GM18861 (cell line): ENCODE measurements at regions not wholly inside any gene's neighbourhood (a gene's known extent, or its start where the extent isn't known, plus 50 kb on each side); places are given as distances from the start of the nearest gene placed in this dataset.
"Not testable (repeated sequence)": the region's sequence is repeated elsewhere in the genome, so short reads cannot be mapped to it uniquely, and the experiment has no call there.

Source experiments
- ATAC-seq: cut with Tn5 transposase; IDR thresholded peaks from one replicate; pipeline ENCODE4 v1.9.1; 2021; ENCODE audit not compliant: unreplicated experiment

DNA sequence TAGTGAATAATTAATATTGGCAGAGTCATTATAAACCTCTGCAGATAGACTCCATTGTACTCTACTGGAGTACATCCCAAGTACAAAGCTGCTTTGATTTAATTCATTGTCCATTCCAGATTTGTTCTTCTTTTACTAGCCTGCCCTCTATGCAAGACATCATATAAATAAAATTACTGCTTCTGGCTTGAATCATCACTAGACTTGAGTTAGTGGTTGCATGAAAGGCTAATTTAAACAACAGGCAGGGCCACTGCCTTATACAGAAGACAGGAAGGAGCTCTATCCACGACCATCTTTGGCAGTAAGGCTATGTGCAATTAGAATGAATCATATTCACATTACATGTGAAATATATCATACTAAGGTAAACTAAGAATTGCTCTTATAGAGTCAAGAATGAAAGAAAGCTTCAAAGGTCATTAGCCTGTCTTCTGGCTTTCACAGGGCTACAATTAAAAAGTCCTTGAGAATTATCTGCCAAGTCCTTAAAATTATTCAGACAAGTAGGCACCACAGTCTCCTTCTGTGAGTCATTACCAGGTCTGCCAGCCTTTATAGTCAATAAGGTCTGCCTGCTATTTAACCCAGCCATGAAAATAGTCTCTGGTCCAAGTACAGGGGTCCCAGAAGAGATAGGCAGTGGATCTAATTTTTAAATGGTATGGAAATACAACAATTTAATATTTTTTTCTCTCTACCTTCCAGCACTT lies 631.8 kb downstream of the TMTC2 start:
- no peak for ATAC-seq

DNA sequence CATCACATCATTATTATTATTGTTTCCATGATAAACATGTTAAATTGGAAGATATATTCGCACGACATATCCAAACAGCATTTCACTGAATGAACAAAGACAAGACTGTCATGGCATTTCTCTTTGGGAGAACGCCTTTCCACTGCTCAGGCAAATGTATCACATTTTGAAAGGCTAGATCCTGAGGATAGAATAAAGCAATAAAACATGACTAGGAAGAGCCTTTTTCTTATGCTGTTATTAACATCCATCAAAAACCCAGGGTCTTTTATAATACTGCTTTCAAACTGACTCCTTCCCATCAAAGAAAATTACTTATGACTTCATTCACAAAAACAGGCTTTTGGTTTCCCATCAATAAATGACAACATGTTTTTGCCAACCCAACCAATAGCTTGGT lies 630.9 kb downstream of the TMTC2 start:
- no peak for ATAC-seq

DNA sequence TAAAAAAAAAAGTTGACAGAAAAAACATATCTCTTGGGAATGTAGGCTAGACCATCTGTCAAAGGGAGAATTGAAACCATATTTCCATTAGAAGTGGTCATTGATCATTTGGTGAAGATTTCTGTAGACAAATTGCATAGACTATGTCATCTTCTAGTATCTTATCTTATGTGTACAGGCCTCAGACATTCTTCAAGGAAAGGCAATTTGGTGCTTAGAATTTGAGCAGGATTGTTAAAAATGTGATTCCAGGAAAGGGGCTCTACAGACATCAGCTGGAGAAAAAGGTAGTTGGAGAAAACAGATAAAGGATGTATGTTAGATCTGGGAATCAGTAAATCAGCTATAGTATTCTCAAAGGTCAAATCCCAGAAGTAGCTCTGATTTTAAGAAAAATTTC lies 627.1 kb downstream of the TMTC2 start:
- ATAC-seq: no peak

DNA sequence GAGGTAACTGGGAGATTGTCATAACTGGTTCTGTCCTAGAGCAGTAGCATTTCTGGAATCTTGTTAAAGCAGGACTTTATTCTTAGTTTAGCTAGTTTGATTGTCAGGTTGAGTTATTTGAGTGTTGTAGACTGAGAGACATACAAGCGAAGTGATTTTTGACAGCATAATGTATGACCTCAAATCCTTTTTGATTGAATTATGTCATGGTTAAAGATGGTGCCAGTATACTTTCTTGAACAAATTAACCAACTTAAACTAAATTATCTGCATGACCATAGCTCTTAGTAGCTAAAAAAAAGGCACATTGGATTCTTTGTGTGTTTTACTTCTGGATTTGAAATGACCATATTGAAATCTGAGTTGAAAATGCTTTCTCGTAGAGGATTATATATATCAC lies 626.6 kb downstream of the TMTC2 start:
- ATAC-seq: no peak

DNA sequence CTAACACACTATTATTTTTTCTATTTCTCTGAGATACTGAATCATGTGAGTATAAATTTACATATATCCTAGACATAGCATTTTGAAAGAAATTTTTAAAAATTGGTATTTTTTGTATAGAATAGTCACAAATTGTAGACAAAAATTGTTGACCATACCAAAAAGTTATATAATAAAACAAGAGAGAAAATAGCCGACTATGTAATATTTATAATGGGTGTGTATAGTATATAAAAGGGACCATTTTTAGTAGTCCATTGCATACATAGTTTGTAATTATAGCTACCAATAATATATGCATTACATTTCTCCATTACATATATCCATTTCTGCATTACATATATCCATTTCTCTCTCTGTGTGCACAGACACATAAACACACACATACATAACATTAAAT lies 590.2 kb downstream of the TMTC2 start:
- ATAC-seq: no peak

DNA sequence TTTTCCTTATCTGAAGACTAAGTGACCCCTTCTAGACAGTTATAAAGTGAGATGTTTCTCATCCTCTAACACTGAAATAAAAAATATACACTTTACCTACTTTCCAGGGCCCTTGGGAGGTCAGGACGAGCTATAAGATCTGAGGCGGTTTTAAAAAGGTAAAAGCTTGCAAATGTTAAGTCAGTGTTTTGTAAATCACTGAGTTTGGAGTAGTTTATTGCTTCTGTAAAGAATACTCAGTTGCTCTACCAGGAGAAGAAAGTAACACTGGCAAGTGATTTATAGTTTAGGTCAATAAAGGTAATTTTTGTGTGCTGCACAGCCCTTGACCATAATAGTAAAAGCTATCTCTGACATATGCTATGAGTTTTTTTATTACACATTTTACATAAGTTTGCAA lies 584.5 kb downstream of the TMTC2 start:
- ATAC-seq: no peak

DNA sequence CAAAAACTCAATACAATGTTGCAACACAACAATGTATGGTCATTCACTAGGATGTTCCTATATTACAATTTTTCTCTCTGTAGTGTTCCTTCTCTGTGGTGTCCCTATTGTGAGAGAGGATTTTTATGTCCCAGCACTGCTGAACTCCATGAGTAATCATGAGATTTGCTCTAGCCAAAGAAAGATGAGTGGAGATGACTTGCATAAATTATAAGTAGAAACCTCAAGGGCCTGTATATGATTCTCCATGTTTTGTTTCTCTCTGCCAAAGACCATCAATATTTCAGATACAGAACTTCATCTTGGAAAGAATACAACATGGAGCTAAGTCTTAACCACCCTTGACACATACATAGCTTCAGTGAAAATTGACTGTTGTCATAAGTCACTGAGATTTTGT lies 579.1 kb downstream of the TMTC2 start:
- ATAC-seq: no peak

DNA sequence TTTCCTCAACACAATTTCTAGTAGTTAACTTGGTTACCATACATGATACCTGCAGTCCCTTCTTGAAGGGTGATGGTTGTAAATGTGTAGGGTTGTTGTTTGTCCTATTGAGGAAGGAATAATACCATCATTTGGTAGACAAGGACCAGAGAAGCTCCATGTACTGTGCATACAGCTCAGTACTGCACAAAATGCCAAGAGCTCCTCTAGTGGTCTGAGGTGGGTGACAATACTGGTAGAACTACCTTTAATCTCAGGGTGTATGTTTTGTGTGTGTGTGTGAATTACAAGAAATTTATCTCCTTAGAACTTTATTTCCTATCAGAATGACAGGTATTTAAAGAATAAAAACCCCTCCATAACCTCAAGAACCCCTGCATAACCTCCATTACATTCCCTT lies 575.3 kb downstream of the TMTC2 start:
- ATAC-seq: no peak

DNA sequence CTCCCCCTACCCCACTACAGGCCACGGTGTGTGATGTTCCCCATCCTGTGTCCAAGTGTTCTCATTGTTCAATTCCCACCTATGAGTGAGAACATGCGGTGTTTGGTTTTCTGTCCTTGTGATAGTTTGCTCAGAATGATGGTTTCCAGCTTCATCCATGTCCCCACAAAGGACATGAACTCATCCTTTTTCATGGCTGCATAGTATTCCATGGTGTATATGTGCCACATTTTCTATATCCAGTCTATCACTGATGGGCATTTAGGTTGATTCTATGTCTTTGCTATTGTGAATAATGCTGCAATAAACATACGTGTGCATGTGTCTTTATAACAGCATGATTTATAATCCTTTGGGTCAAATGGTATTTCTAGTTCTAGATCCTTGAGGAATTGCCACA lies 573.4 kb downstream of the TMTC2 start:
- ATAC-seq: not testable (repeated sequence)

DNA sequence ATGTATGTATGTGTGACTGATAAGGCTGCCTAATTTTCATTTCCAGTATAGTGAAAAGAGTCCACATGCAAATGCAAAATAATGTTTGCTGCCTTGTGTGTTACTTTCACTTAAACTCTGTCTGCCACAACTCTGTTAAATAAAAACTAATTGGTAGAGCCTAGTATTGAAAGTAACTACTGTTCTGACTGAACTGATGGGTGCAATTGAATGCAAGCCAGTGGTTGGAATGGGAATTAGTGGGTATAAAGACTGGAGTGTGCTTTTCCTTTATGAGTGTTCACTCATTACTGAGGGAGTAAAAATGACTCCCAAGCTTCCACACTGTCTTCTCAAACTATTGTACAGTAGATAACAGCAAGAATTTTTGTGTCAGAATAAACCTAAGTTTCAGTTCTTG lies 571.0 kb downstream of the TMTC2 start:
- ATAC-seq: no peak

DNA sequence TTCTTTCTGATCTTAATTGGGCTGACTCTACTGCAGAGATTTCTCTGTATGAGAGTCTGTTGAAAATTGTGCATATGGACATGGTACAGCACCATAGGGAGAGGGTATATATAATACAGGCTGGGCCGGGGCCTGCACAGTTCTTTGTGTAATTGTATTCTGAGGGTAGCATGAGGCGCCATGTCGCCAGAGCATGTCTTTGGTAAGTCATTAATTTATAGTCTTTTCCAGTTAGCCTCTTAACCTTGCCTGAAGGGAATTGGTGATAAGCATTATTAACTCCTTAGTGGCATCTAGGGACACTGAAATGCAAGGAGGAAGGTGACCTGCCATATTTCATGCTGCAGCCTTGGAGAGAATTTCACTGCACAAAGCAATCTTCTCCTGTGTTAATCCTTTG lies 569.9 kb downstream of the TMTC2 start:
- ATAC-seq: no peak

DNA sequence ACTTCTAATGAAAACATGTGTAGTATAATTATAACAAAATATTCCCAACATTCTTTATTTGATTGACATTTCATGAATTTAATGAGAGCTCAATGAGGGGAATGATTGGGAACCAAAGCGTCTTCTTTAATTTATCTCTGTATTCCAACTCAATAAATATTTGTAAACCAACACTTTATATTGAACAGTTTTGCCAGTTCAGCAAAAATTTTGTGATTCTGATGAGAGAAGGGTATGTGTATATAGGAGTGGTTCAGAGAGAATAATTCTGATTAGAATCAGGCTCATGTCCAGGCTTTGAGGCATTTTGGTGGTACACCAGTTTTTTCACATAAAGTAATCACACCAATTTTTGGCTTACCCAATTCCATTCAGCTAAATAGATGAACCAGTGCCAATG lies 564.2 kb downstream of the TMTC2 start:
- ATAC-seq: no peak

DNA sequence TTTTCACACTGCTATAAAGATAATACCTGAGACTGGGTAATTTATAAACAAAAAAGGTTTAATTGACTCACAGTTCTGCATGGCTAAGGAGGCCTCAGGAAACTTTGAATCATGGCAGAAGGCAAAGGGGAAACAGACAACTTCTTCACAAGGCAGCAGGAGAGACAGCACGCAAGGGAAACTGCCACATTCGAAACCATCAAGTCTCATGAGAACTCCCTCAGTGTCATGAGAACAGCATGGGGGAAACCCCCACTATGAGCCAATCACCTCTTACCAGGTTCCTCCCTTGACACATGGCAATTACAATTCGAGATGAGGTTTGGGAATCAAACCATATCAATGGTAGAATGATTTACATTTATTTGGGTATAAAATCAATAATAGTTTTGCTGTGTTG lies 558.5 kb downstream of the TMTC2 start:
- ATAC-seq: no peak

DNA sequence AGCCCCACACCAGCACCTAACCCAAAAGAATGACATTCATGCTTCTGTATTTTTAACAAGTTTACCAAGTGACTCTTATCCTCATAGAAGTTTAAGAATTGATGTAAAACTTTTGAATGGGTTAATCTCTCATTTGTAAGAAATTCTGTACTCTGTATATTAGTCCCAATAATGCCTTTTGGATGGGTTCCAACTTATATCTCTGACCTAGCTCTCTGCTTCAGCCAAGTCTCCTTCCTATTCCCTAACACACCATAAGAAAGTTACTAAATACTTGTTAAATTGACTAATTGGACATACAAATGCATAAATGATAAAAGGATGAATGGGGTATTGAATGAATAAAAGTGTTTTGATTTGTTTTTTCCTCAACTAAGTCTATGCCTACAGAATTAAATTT lies 557.3 kb downstream of the TMTC2 start:
- no peak for ATAC-seq

DNA sequence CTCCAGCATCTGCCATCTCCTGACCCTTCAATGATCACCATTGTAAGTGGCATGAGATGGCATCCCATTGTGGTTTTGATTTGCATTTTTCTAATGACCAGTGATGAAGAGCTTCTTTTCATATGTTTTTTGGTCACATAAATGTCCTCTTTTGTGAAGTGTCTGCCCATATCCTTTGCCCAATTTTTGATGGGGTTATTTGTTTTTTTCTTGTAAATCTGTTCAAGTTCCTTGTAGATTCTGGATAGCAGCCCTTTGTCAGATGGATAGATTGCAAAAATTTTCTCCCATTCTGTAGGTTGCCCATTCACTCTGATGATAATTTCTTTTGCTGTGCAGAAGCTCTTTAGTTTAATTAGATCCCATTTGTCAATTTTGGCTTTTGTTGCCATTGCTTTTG lies 547.3 kb downstream of the TMTC2 start:
- not testable (repeated sequence) for ATAC-seq

DNA sequence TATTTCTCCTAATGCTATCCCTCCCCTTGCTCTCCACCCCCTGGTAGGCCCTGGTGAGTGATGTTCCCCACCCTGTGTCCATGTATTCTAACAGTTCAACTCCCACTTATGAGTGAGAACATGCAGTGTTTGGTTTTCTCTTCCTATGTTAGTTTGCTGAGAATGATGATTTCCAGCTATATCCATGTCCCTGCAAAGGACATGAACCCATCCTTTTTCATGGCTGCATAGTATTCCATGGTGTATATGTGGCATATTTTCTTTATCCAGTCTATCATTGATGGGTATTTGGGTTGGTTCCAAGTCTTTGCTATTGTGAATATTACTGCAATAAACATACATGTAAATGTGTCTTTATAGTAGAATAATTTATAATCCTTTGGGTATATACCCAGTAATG lies 540.3 kb downstream of the TMTC2 start:
- ATAC-seq: not testable (repeated sequence)

DNA sequence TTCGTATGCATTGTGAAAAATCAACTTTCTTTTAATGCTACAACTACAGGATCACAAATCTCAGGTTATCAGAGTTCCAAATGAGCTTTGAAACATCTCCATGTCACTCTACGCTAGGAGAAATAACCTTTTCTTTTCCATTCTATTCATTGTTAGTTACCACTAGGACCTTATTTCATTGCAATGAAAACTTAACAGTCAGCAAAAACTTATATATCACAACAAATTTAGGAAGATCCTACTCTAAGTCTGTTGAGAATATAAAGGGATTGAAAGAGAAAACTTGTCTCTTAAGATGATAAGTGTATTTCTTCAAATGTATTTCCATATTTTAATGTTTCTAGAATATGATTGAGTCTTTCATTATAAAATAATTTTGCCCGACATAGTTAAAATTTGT lies 539.1 kb downstream of the TMTC2 start:
- ATAC-seq: no peak

DNA sequence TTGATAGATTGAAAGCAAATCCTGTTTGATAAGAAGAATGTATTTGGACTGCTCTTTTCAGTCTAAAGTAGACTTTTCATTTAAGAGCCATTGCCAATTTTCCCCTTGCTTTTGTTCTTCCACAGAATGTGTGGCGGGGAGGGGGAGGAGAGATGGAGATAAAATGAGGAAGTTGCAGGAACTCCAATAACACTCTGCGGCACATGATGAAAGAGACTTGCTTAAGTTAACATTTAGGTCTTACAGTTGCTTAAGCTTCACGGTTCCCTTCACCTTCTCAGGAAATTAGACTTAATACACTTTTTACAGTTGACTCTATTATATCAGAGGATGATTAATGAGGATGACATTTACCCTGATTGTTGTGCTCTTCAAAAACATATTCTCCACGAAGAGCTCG lies 537.3 kb downstream of the TMTC2 start:
- no peak for ATAC-seq

DNA sequence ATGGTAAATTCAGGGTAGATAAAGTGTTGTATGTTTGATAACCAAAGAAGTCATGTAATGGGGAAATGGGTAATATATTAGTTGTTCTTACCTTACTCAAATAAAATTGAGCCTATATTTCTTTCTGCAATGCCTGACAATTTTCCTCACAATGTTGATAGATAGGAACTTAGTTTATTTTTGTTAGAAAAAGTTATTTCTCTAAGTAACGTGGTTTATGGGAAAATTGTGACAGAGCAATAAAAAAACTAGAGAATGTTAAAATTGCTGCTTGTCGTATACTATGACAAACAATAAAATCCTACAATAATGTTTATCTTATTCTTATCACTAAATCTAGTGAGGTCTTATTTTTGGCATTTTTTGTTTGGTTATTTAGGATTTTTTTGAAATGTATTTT lies 534.1 kb downstream of the TMTC2 start:
- no peak for ATAC-seq

DNA sequence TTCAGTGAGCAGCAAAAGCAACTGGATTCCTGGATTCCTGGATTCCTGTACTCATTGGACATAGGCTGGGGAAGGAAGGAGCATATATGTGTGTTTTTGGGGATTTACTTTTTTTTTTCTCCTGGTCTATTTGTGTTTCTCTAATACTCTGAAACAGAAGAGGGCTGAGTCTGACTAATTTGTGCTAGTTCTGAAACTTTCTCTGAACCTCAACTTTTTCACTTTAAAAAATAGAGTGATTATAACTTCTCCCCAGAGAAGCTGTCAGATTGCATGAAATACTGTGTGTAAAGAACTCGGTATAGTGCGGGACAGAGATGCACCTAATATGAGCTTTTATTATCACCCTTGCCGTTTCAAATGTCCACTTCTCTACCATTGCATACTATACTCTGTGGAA lies 529.5 kb downstream of the TMTC2 start:
- no peak for ATAC-seq

DNA sequence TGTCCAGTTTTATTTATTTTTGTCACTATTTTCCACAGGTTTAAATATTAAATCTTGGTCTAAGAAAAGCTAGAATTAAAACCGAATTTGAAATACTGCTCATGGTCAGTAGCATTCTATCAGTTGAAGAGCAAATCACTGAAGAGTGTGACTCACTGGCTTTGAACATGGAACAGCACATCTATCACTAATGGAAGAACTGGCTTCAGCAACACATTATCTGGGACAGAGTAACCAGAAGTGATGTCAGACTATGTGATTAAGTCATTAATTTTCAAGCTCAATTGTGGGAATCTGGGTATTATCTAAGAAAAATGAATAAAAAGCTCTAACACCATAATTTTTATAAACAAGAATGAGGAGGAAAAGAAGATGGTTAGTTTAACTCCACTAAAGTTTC lies 527.5 kb downstream of the TMTC2 start:
- ATAC-seq: no peak

DNA sequence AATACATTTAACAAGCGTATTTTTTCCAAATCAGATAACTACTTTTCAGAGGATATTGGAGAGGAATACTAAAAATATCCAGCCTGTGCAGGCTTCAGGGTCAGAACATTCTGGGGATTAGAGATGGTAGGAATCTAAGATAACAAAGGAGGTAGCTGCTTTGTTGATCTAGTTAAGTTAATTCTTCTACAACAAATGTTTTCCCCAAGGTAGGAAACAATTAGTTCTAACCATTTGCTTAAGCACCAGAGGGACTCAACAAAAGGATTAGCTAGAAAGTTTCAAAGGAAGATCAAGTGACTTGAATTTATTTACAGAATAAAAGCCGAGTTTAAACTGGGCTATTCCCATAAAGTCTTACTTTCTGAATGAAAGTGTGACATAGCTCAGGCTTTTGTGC lies 524.2 kb downstream of the TMTC2 start:
- no peak for ATAC-seq

DNA sequence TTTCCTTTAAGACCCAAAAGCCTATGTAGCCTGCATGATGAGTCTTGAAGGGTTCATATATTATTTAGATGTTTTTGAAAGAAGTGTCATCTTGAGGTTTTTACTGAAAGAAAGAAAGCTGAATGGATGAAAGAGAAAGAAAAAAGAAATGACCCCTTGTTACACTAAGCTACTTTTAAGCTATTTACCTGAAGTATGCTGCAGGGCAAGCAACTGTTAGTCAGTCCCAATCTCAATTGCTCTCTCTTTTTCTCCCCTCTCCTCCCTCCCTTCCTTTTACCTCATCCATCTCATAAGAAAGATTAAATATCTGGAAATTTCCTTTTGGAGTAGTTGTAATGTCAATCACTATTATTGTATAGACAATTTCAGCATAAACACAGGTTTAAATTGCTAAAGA lies 512.4 kb downstream of the TMTC2 start:
- no peak for ATAC-seq
